Heart left ventricle (tissue), 16 donors: ENCODE measurements at regions not wholly inside any gene's neighbourhood (a gene's known extent, or its start where the extent isn't known, plus 50 kb on each side); places are given as distances from the start of the nearest gene placed in this dataset.
"Not testable (repeated sequence)": the region's sequence is repeated elsewhere in the genome, so short reads cannot be mapped to it uniquely, and the experiment has no call there.

ENCODE experiments used
- ATAC-seq, 4 donors: fragments of 200-7000 bp; cut with Tn5 transposase; one replicate each; pipeline ENCODE4 v1.9.1; 2020 to 2022; ENCODE audit warnings: moderate library complexity in 4 of 4, mild to moderate bottlenecking in 3 of 4, moderate number of reproducible peaks in 1 of 4
- DNase-seq, 5 donors: peaks; one replicate each; pipeline ENCODE4 v3.0.0-alpha.2; 2020
- H3K27ac ChIP-seq, 12 donors: fragments of 200-600 bp; sonication (generic) in 4 of 12; one replicate each; pipeline versions ENCODE4 v1.5.0 to v1.8.0; 2016 to 2022; ENCODE audit warnings: mild to moderate bottlenecking in 2 of 12
- H3K27me3 ChIP-seq, 9 donors: fragments of 200-600 bp; sonication (generic) in 2 of 9; one replicate each; pipeline versions ENCODE4 v1.5.1 to v1.8.0; 2016 to 2022; ENCODE audit warnings: mild to moderate bottlenecking in 3 of 9
- H3K36me3 ChIP-seq, 9 donors: fragments of 200-600 bp; sonication (generic) in 2 of 9; one replicate each; pipeline versions ENCODE4 v1.5.0 to v1.8.0; 2018 to 2022; ENCODE audit warnings: mild to moderate bottlenecking in 2 of 9
- H3K4me1 ChIP-seq, 12 donors: fragments of 200-600 bp; sonication (generic) in 4 of 12; one replicate each; pipeline versions ENCODE4 v1.5.0 to v1.8.0; 2016 to 2022; ENCODE audit warnings: mild to moderate bottlenecking in 3 of 12
- H3K4me3 ChIP-seq, 12 donors: fragments of 200-600 bp; sonication (generic) in 4 of 12; one replicate each; pipeline versions ENCODE4 v1.5.0 to v1.8.0; 2017 to 2022; ENCODE audit warnings: mild to moderate bottlenecking in 9 of 12, moderate library complexity in 4 of 12
- H3K9me3 ChIP-seq, 12 donors: fragments of 200-600 bp; sonication (generic) in 4 of 12; one replicate each; pipeline versions ENCODE4 v1.5.0 to v1.8.0; 2016 to 2022; ENCODE audit warnings: mild to moderate bottlenecking in 1 of 12
- POLR2A ChIP-seq, 2 donors: fragments of 450-650 bp; IDR thresholded peaks; one replicate each; pipeline ENCODE4 v1.6.1; 2017; ENCODE audit warnings: antibody characterized with exemption in 2 of 2, mild to moderate bottlenecking in 2 of 2, moderate library complexity in 2 of 2
- WGBS, 4 donors: extraction: QIAGEN DNeasy Blood & Tissue Kit in 2 of 4; methylation state at CpG; one replicate each; pipeline versions ENCODE4 v1.1.5 to v1.1.7; 2013 to 2018; 5-methylcytosine and 5-hydroxymethylcytosine counted together
- intact Hi-C, 10 donors: fragments of 100-400 bp; cut with DNase I; formaldehyde crosslinking; loops; one replicate each; pipeline versions ENCODE4 v1.11.1 to v1.14.2; 2022
- TF ChIP-seq, protein P1 (sequence below), 12 donors: fragments of 200-600 bp; sonication (generic) in 4 of 12; IDR thresholded peaks; one replicate each; pipeline versions ENCODE4 v1.5.0 to v1.8.0; 2018 to 2022; ENCODE audit warnings: antibody characterized with exemption in 12 of 12, mild to moderate bottlenecking in 5 of 12
- donor health status: ischemic (EF 13 %, LVEDD 7.1; RV severe dilation, severe dysfunction).
- donor health status: healthy with polysubstance abuse.
- donor health status: DM: no; HTN: yes; CAD: no.
- donor health status: DM: no; HTN: no; CAD: no.
- donor health status: ischemic (EF 25% LVEDD 6.9; RV normal size, moderate dysfunction).
- donor health status: ischemic (EF 25% LVEDD 5.7; RV mildly dilated, moderate dysfunction).
- donor health status: healthy.
- donor health status: DM: yes; HTN: yes; CAD: no.
- donor health status: ischemic (EF 35%, LVEDD 5.7; RV mildly dilated, moderate dysfunction).
- donor health status: nonischemic (EF 11% LVEDD 7.7; RV severe dilation, severe dysfunction).
- donor health status: DM: yes; HTN: yes; CAD: no.
- donor health status: PGD.
- donor health status: ischemic (EF 29% LVEDD 5.4; RV normal size, mild dysfunction).
- donor health status: nonischemic (EF 23%, LVEDD 6.1; RV moderate dilation, normal function).

GRCh38 chr1:199591468-199591867, 436.0 kb upstream of the NR5A2 start:
- H3K4me3 ChIP-seq: no peak overlapping the region
- no peaks in the 10 kb centered on the region for H3K4me1 ChIP-seq
- DNase-seq: no peak
- intact Hi-C loops: no loop called here
- peaks cover 0 to 5% (median 0%) of the 10 kb centered on the region in 12 donors for H3K9me3 ChIP-seq
- WGBS, 4 donors: 86 to 98% (median 91%) methylated on average over 3 of the region's 3 CpGs
- no peak overlapping the region for H3K27ac ChIP-seq
- no peak for ATAC-seq
- H3K36me3 ChIP-seq: no peaks in the 10 kb centered on the region
- TF ChIP-seq, protein P1, sequence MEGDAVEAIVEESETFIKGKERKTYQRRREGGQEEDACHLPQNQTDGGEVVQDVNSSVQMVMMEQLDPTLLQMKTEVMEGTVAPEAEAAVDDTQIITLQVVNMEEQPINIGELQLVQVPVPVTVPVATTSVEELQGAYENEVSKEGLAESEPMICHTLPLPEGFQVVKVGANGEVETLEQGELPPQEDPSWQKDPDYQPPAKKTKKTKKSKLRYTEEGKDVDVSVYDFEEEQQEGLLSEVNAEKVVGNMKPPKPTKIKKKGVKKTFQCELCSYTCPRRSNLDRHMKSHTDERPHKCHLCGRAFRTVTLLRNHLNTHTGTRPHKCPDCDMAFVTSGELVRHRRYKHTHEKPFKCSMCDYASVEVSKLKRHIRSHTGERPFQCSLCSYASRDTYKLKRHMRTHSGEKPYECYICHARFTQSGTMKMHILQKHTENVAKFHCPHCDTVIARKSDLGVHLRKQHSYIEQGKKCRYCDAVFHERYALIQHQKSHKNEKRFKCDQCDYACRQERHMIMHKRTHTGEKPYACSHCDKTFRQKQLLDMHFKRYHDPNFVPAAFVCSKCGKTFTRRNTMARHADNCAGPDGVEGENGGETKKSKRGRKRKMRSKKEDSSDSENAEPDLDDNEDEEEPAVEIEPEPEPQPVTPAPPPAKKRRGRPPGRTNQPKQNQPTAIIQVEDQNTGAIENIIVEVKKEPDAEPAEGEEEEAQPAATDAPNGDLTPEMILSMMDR (IDR thresholded peaks at IDR 0.05): no peak
- no peak for TF ChIP-seq POLR2A (IDR thresholded peaks at IDR 0.05)
- no peaks in the 10 kb centered on the region for H3K27me3 ChIP-seq

DNA sequence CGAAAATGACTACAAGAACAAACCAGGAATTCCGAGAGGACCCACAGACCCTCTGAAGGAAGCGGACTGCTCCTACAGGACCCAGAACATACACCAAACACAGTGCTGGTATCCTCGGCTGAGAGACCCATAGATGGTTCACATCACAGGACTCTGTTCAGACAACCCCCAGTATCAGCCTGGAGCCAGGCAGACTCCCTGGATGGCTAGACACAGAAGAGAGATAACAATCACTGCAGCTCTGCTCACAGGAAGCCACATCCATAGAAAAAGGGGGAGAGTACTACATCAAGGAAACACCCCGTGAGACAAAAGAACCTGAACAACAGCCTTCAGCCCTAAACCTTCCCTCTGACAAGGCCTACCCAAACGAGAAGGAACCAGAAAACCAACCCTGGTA, 434.0 kb upstream of the NR5A2 start:
- H3K4me3 ChIP-seq: no peak overlapping the region
- intact Hi-C loops: no loop called here

DNA sequence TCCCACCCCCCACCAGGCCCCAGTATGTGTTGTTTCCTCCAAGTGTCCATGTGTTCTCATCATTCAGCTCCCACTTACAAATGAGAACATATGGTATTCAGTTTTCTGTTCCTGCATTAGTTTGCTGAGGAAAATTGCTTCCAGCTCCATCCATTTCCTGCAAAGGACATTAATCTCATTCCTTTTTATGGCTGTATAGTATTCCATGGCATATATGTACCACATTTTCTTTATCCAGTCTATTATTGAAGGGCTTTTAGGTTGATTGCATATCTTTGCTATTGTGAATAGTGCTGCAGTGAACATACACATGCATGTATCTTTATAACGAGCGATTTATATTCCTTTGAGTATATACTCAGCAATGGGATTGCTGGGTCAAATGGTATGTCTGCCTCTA, 431.1 kb upstream of the NR5A2 start:
- WGBS, 4 donors: 92 to 99% (median 98%) methylated on average over 2 of the region's 2 CpGs
- not testable (repeated sequence) for H3K4me1 ChIP-seq

More for the DNA sequence above, 434.0 kb upstream of the NR5A2 start:
- no peaks in the 10 kb centered on the region for H3K36me3 ChIP-seq
- DNase-seq (no peak), ATAC-seq (no peak)
- H3K27ac ChIP-seq: no peak overlapping the region
- no peak for TF ChIP-seq POLR2A (IDR thresholded peaks at IDR 0.05)
- TF ChIP-seq, protein P1 (IDR thresholded peaks at IDR 0.05): no peak
- H3K9me3 ChIP-seq: peaks cover 0 to 13% (median 0%) of the 10 kb centered on the region in 12 donors
- H3K27me3 ChIP-seq: no peaks in the 10 kb centered on the region
- no peaks in the 10 kb centered on the region for H3K4me1 ChIP-seq
- WGBS, 4 donors: 70 to 77% (median 76%) methylated on average over 6 of the region's 6 CpGs

GRCh38 chr1:199597152-199597551, 430.4 kb upstream of the NR5A2 start:
- Histone ChIP-seq H3K9me3 (peaks cover 0 to 13% (median 0%) of the 10 kb centered on the region in 12 donors), H3K4me3 (no peak overlapping the region), H3K27ac (no peak overlapping the region), H3K36me3 (no peaks in the 10 kb centered on the region), H3K27me3 (no peaks in the 10 kb centered on the region), H3K4me1 (no peaks in the 10 kb centered on the region)
- DNase-seq (no peak), ATAC-seq (no peak)
- intact Hi-C loops: no loop called here
- WGBS, 4 donors: 75 to 94% (median 84%) methylated on average over 3 of the region's 3 CpGs
- TF ChIP-seq, protein P1 (IDR thresholded peaks at IDR 0.05): no peak
- TF ChIP-seq POLR2A (IDR thresholded peaks at IDR 0.05): no peak

More for the DNA sequence above, 431.1 kb upstream of the NR5A2 start:
- H3K27me3 ChIP-seq, H3K36me3 ChIP-seq, intact Hi-C loops, DNase-seq, H3K27ac ChIP-seq, ATAC-seq, H3K4me3 ChIP-seq: not testable (repeated sequence)
- peaks cover 0 to 13% (median 0%) of the 10 kb centered on the region in 12 donors for H3K9me3 ChIP-seq

GRCh38 chr1:199608414-199608813, 419.1 kb upstream of the NR5A2 start:
- ATAC-seq (no peak), DNase-seq (no peak)
- no peak overlapping the region for H3K4me3 ChIP-seq
- H3K36me3 ChIP-seq: no peaks in the 10 kb centered on the region
- no peaks in the 10 kb centered on the region for H3K27me3 ChIP-seq
- peaks cover 0 to 11% (median 0%) of the 10 kb centered on the region in 12 donors for H3K9me3 ChIP-seq
- no peak for TF ChIP-seq POLR2A (IDR thresholded peaks at IDR 0.05)
- TF ChIP-seq, protein P1 (IDR thresholded peaks at IDR 0.05): no peak
- WGBS, 4 donors: 84 to 86% (median 85%) methylated on average over 4 of the region's 4 CpGs
- no peaks in the 10 kb centered on the region for H3K4me1 ChIP-seq
- no peak overlapping the region for H3K27ac ChIP-seq
- intact Hi-C loops: no loop called here
